T-cell (primary cell): ENCODE measurements at regions not wholly inside any gene's neighbourhood (a gene's known extent, or its start where the extent isn't known, plus 50 kb on each side); places are given as distances from the start of the nearest gene placed in this dataset.

Experiments used
- ATAC-seq, 4 experiments: fragments of 200-7000 bp in 3 of 4; fragments of 150-1000 bp in 1 of 4; cut with Tn5 transposase; replicated peaks in 1 of 4; 1 replicate in 3 of 4; 2 replicates in 1 of 4; pipeline ENCODE4 v1.10.0; 2021; ENCODE audit warnings: moderate library complexity in 3 of 4, mild to moderate bottlenecking in 2 of 4, moderate number of reproducible peaks in 1 of 4
- CTCF ChIA-PET, 2 donors: fragments of 300-600 bp; sonication (Branson Sonifier 250); formaldehyde crosslinking; loops; one replicate each; lab custom pipeline; 2022; ENCODE audit warnings: antibody characterized with exemption in 2 of 2; lab: Charles Lee
- POLR2A ChIA-PET, 2 donors: fragments of 300-600 bp; sonication (Branson Sonifier 250); formaldehyde crosslinking; loops; one replicate each; lab custom pipeline; 2022; ENCODE audit warnings: antibody characterized with exemption in 2 of 2; lab: Charles Lee
- DNase-seq, 35 experiments: peaks; one replicate each; pipeline versions ENCODE4 v3.0.0 to v3.0.0-alpha.2; 2013 to 2023
- H3K27ac ChIP-seq: one replicate; pipeline ENCODE4 v1.5.1; 2013; ENCODE audit warnings: low read length
- H3K27me3 ChIP-seq, 2 experiments: replicated peaks in 1 of 2; 1 replicate in 1 of 2; 2 replicates in 1 of 2; pipeline versions ENCODE4 v1.6.1 to v1.7.0; 2013; ENCODE audit warnings: low read length in 1 of 2, mixed read lengths in 1 of 2; ENCODE audit not compliant: control insufficient read depth in 2 of 2, insufficient read depth in 2 of 2; ENCODE audit errors: extremely low read depth in 1 of 2
- H3K36me3 ChIP-seq, 2 donors: 1 replicate in 1 of 2; 2 replicates in 1 of 2; pipeline versions ENCODE4 v1.6.1 to v1.7.0; 2013; ENCODE audit warnings: low read length in 1 of 2; ENCODE audit not compliant: control insufficient read depth in 2 of 2, insufficient read depth in 1 of 2; ENCODE audit errors: extremely low read depth in 1 of 2
- H3K4me1 ChIP-seq, 2 experiments: 1 replicate in 1 of 2; 2 replicates in 1 of 2; pipeline versions ENCODE4 v1.6.1 to v1.7.0; 2013; ENCODE audit warnings: low read length in 2 of 2, mixed read lengths in 1 of 2; ENCODE audit not compliant: insufficient read depth in 2 of 2, control insufficient read depth in 1 of 2; ENCODE audit errors: extremely low read depth in 1 of 2
- H3K4me3 ChIP-seq, 2 donors: 1 replicate in 1 of 2; 2 replicates in 1 of 2; pipeline versions ENCODE4 v1.5.1 to v1.7.0; 2013; ENCODE audit warnings: mild to moderate bottlenecking in 2 of 2, low read length in 1 of 2, moderate library complexity in 1 of 2; ENCODE audit not compliant: control insufficient read depth in 1 of 2; ENCODE audit errors: extremely low read depth in 1 of 2
- H3K9me3 ChIP-seq: 2 replicates; pipeline ENCODE4 v1.7.0; 2013
- H3K27ac Mint-ChIP-seq, 2 donors: one replicate each; pipeline ENCODE4 v1.8.0; 2020 to 2021; ENCODE audit warnings: mild to moderate bottlenecking in 2 of 2, mixed read lengths in 2 of 2
- H3K27me3 Mint-ChIP-seq, 2 donors: one replicate each; pipeline ENCODE4 v1.8.0; 2021 to 2022; ENCODE audit warnings: mixed read lengths in 2 of 2
- H3K36me3 Mint-ChIP-seq: one replicate; pipeline ENCODE4 v1.8.0; 2021; ENCODE audit warnings: mixed read lengths
- H3K4me1 Mint-ChIP-seq, 3 donors: one replicate each; pipeline ENCODE4 v1.8.0; 2020 to 2022; ENCODE audit warnings: mixed read lengths in 3 of 3, mild to moderate bottlenecking in 1 of 3
- H3K4me3 Mint-ChIP-seq, 3 donors: one replicate each; pipeline ENCODE4 v1.8.0; 2020 to 2022; ENCODE audit warnings: mild to moderate bottlenecking in 3 of 3, mixed read lengths in 3 of 3, moderate library complexity in 3 of 3
- H3K9me3 Mint-ChIP-seq, 3 donors: one replicate each; pipeline ENCODE4 v1.8.0; 2020 to 2022; ENCODE audit warnings: mixed read lengths in 3 of 3
- WGBS: methylation state at CpG from one replicate; pipeline ENCODE4 v1.1.5; 2013; ENCODE audit warnings: missing lambda C conversion rate; ENCODE audit not compliant: insufficient coverage; 5-methylcytosine and 5-hydroxymethylcytosine counted together

DNA sequence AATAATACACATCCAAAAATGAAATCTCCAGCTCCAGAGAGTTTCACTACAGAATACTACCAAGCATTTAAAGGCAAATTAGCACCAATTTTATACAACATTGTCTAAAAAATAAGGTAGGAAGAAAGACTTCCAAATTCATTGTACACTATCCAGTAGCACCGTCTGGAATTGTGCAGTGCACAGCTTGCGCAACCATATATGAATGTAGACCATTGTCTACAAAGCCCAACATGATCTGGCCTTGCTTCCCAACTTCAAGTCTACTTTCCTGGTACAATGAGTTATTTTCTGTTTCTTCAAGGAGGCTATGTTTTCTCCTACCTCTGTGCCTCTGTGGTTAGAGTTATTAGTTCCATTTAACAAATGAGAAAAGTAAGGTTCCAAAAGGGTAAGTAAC, 115.4 kb upstream of the FOXK1 start:
- no peak overlapping the region for H3K4me3 ChIP-seq
- ChIA-PET POLR2A (no interaction called here), CTCF (no interaction called here)
- H3K27me3 ChIP-seq, result peaks cover 0 to 17% of the 10 kb centered on the region in 2 experiments
- no peaks in the 10 kb centered on the region for H3K36me3 ChIP-seq
- H3K4me1 ChIP-seq, result no peaks in the 10 kb centered on the region
- Mint-ChIP-seq H3K27ac (no peak overlapping the region), H3K9me3 (no peaks in the 10 kb centered on the region), H3K4me3 (no peak overlapping the region), H3K36me3 (no peaks in the 10 kb centered on the region), H3K4me1 (no peaks in the 10 kb centered on the region), H3K27me3 (peaks cover 14 to 17% of the 10 kb centered on the region in 2 donors)
- no peak overlapping the region for H3K27ac ChIP-seq
- no peaks in the 10 kb centered on the region for H3K9me3 ChIP-seq
- ATAC-seq (no peak), DNase-seq (no peak)
- no CpG with 5 or more reads among the region's 2 CpGs for WGBS

- POLR2A ChIA-PET, result no interaction called here
- Histone ChIP-seq H3K36me3 (no peaks in the 10 kb centered on the region), H3K27ac (no peak overlapping the region), H3K9me3 (no peaks in the 10 kb centered on the region), H3K4me3 (no peak overlapping the region), H3K4me1 (no peaks in the 10 kb centered on the region), H3K27me3 (peaks cover 0 to 8% of the 10 kb centered on the region in 2 experiments)
- Mint-ChIP-seq H3K4me1 (no peaks in the 10 kb centered on the region), H3K36me3 (no peaks in the 10 kb centered on the region), H3K9me3 (peaks cover 0 to 5% (median 4%) of the 10 kb centered on the region in 3 donors), H3K27ac (no peak overlapping the region), H3K4me3 (no peak overlapping the region), H3K27me3 (peaks cover 0 to 3% of the 10 kb centered on the region in 2 donors)
- CTCF ChIA-PET, result no interaction called here
- no peak for ATAC-seq
- no peak for DNase-seq
These were observed 107.2 kb upstream of the FOXK1 start for GRCh38 chr7:4574851-4575250.

DNA sequence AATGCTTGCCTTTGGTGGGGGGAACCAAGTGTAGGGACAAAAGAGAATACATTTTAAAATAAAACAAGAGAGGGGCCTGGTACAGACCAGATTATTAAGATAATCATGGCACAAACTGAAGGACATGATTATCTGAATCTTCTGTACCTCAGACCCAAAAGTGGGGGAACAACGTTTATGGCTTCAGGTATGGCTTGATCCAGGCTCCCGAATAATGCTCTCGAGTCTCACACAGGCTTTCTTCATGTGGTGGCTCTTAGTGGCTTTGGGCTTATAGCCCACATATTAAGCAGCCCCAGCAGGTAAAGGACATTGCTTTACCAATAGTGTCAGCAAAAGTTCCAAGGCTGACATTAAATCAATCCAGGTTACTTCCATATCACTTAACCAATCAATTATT, 106.8 kb upstream of the FOXK1 start:
- Mint-ChIP-seq H3K4me3 (no peak overlapping the region), H3K27me3 (peaks cover 0 to 3% of the 10 kb centered on the region in 2 donors), H3K9me3 (peaks cover 0 to 5% (median 4%) of the 10 kb centered on the region in 3 donors), H3K36me3 (no peaks in the 10 kb centered on the region), H3K4me1 (no peaks in the 10 kb centered on the region), H3K27ac (no peak overlapping the region)
- ChIA-PET CTCF (no interaction called here), POLR2A (no interaction called here)
- no peaks in the 10 kb centered on the region for H3K4me1 ChIP-seq
- H3K27me3 ChIP-seq, result peaks cover 0 to 8% of the 10 kb centered on the region in 2 experiments
- no peak overlapping the region for H3K4me3 ChIP-seq
- DNase-seq (no peak), ATAC-seq (no peak)
- WGBS, result 100% methylated on average over 3 of the region's 3 CpGs
- H3K36me3 ChIP-seq, result no peaks in the 10 kb centered on the region
- no peak overlapping the region for H3K27ac ChIP-seq
- no peaks in the 10 kb centered on the region for H3K9me3 ChIP-seq

DNA sequence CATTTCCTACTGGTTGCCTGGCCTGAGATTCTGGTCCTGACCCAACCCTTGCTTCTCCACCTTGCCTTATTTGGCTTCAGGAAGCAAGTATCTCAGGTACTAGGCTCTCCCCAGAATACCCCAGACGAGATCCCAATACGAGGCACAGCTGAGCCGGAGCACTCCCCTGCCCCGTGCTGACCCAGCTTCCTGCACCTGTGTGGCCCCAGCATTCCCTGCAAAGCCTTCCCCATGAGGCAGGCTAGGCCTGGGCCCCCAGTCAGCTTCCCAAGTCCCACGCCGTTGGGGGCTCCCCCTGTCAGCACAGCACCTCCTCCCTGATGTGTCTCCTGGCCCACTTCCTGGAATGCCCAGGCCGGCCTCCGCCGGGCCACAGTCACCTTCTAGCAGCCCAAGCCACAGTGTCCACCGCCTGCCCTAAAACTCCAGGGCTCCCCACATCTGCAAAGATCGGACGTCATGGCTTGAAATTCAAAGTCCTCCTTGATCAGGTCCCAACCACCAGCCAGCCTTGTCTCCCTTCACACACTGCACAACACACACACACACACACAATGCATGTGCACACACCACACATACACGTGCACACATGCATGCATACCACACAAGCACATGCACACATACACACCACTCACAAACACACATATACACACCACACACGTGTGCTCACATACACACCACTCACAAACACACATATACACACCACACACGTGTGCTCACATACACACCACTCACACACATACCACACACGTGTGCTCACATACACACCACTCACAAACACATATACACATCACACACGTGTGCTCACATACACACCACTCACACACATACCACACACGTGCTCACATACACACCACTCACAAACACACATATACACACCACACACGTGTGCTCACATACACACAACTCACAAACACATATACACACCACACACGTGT, 78.9 kb upstream of the FOXK1 start:
- ChIA-PET CTCF (no interaction called here), POLR2A (no interaction called here)
- Mint-ChIP-seq H3K4me1 (no peaks in the 10 kb centered on the region), H3K36me3 (no peaks in the 10 kb centered on the region), H3K27me3 (peaks cover 0 to 8% of the 10 kb centered on the region in 2 donors), H3K27ac (no peak overlapping the region), H3K4me3 (no peak overlapping the region), H3K9me3 (no peaks in the 10 kb centered on the region)
- DNase-seq, result no peak
- Histone ChIP-seq H3K27me3 (peaks cover 0 to 8% of the 10 kb centered on the region in 2 experiments), H3K27ac (no peak overlapping the region), H3K9me3 (no peaks in the 10 kb centered on the region), H3K36me3 (no peaks in the 10 kb centered on the region), H3K4me3 (no peak overlapping the region), H3K4me1 (no peaks in the 10 kb centered on the region)
- no peak for ATAC-seq
- WGBS, result 86% methylated on average over 20 of the region's 20 CpGs

DNA sequence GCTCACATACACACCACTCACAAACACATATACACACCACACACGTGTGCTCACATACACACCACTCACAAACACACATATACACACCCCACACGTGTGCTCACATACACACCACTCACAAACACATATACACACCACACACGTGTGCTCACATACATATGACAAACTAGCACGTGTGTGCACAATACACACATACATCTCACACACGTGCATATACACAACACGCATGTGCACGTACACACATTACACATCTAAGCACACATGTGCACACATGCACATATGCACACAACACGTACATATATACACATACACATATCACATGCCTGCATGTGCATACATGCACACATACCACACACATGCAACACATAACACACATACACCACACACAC, 78.3 kb upstream of the FOXK1 start:
- 95% methylated on average over 8 of the region's 8 CpGs for WGBS
- Mint-ChIP-seq H3K9me3 (no peaks in the 10 kb centered on the region), H3K4me3 (no peak overlapping the region), H3K36me3 (no peaks in the 10 kb centered on the region), H3K27ac (no peak overlapping the region), H3K4me1 (no peaks in the 10 kb centered on the region), H3K27me3 (peaks cover 0 to 8% of the 10 kb centered on the region in 2 donors)
- POLR2A ChIA-PET, result no interaction called here
- Histone ChIP-seq H3K4me3 (no peak overlapping the region), H3K4me1 (no peaks in the 10 kb centered on the region), H3K27ac (no peak overlapping the region), H3K9me3 (no peaks in the 10 kb centered on the region), H3K36me3 (no peaks in the 10 kb centered on the region), H3K27me3 (peaks cover 0 to 8% of the 10 kb centered on the region in 2 experiments)
- DNase-seq (no peak), ATAC-seq (no peak)
- CTCF ChIA-PET, result no interaction called here

DNA sequence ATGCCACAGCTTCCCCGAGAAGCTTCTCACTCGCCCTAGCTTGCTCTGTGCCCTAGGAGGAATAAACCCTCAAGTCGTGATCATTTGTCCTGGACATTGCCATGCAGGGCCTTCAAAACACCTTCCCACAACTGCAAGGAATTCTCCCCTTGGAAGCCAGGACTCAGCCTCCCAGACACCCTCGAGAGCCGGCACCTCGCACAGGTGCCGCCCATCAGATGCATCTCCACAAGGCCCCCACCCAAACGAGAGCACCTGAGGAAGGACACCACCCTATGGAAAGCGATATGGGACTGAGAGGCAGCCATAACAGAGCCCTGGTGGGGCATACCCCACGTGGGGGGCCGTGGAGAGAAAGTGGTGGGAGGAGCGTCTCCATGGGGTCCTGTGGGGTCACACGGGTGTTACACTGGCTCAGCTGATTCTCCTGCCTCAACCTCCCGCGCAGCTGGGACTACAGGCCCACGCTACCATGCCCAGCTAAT, 77.6 kb upstream of the FOXK1 start:
- H3K27ac Mint-ChIP-seq, result no peak overlapping the region
- no peak overlapping the region for H3K4me3 Mint-ChIP-seq
- no peaks in the 10 kb centered on the region for H3K36me3 Mint-ChIP-seq
- no peaks in the 10 kb centered on the region for H3K36me3 ChIP-seq
- WGBS, result 74% methylated on average over 5 of the region's 16 CpGs
- H3K4me3 ChIP-seq, result no peak overlapping the region
- H3K27me3 Mint-ChIP-seq, result peaks cover 0 to 8% of the 10 kb centered on the region in 2 donors
- H3K9me3 ChIP-seq, result no peaks in the 10 kb centered on the region
- ATAC-seq (no peak), DNase-seq (no peak)
- H3K4me1 Mint-ChIP-seq, result no peaks in the 10 kb centered on the region
- ChIA-PET CTCF (no interaction called here), POLR2A (no interaction called here)
- no peaks in the 10 kb centered on the region for H3K9me3 Mint-ChIP-seq
- peaks cover 0 to 9% of the 10 kb centered on the region in 2 experiments for H3K27me3 ChIP-seq
- no peak overlapping the region for H3K27ac ChIP-seq
- H3K4me1 ChIP-seq, result no peaks in the 10 kb centered on the region
